Activated CD4-positive, alpha-beta T cell treated with anti-CD3 and anti-CD28 coated beads, Interleukin-2, Interleukin-4, amounts not matched to agents 100 ng/mL and 50 ng/mL, durations not matched to agents 16 hours and 8 hours (primary cell): ENCODE measurements at regions not wholly inside any gene's neighbourhood (a gene's known extent, or its start where the extent isn't known, plus 50 kb on each side); places are given as distances from the start of the nearest gene placed in this dataset.

Experiments
- DNase-seq: peaks from one replicate; pipeline ENCODE4 v3.0.0-alpha.2; 2020; ENCODE audit warnings: low spot score

DNA sequence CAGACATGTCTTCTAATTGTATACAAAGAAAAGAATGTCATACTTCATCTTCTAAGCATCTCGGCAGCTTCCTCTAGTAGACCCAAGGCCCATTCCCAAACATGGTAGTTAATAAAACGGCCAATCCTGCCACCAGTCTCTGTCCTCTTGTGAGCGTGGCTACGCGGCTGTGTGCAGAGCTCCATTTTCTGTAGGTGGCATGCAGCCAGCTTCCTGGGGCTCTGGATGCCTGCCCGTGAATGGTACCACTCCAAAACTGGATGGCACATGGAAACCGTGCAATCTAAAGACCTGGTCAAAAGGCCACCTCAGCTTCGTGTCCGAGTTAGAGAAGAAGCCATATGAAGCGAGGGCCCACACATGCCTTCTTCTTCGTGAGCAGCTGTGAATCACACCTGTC is 110.7 kb downstream of the SIPA1L2 start:
- no peak for DNase-seq

GRCh38 chr1:232518349-232518748 is 111.6 kb downstream of the SIPA1L2 start:
- DNase-seq = no peak

GRCh38 chr1:232517204-232517603 is 112.7 kb downstream of the SIPA1L2 start:
- no peak for DNase-seq

DNA sequence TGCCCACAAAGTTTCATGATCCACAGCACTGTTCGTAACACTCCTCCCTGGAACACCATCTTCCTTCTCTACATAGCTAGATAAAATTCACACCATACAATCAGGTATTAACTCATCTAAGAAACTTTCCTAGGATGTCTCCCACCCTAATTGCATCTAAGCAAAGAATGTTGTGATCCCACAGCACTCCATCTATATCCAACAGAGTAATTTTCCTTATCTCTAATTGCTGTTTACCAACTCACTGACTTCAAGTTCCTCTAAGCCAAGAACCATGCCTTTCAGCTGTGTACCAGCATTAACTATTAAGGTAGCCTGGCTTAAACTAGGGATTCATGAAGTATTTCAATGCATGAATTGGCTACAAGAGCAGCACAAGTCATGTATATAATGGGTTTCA is 114.2 kb downstream of the SIPA1L2 start:
- DNase-seq = no peak

GRCh38 chr1:232512712-232513111 is 117.2 kb downstream of the SIPA1L2 start:
- no peak for DNase-seq

GRCh38 chr1:232511172-232511571 is 118.8 kb downstream of the SIPA1L2 start:
- no peak for DNase-seq

GRCh38 chr1:232510367-232511110 is 119.4 kb downstream of the SIPA1L2 start:
- no peak for DNase-seq

GRCh38 chr1:232509570-232509969 is 120.4 kb downstream of the SIPA1L2 start:
- no peak for DNase-seq

DNA sequence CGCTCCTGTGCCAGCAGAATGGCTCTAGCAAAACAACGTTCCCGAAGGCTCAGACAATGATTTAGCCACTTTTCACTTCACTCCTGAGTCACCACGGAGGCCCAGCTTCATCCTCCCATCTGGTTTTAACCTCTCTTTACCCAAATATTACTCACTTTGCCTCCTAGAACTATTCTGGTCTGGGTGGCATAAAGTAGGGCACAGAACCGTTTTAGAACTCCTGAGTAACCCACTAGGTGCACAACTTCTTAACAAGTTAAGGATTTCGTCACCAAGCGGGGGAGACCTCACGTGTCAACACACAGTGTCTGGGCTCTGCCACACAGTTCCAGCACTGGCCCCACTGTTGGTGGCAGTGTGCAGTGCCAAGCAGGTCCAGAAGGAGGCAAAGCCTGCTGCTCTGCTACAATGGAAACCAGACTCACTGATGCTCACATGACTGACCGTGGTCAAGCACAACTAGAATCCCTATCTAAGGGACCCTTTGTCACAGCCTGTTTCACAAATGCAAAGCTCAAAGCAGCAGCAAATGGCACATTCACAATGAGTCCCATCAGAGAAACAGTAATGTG is 121.7 kb downstream of the SIPA1L2 start:
- no peak for DNase-seq

GRCh38 chr1:232507571-232507970 is 122.4 kb downstream of the SIPA1L2 start:
- no peak for DNase-seq

DNA sequence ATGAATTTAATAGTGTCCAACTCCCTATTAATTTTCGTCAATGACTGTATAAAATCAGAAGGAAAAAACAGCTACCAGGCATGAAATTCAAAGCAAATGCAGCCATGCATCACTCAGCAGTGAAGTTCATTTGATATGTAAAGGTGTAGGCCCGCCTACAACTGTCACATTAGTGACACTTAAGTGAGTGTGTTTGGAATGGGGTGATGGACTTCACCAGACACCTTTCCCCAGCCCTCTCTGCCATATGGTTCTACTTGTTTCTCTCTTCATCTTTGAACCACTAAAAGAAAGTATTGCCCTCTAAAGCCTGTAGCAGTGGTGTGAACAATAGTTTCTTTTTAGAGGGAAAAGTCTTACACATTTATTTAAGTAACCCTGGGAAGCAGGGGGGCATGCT is 124.0 kb downstream of the SIPA1L2 start:
- DNase-seq = no peak

- DNase-seq = no peak
Observed at GRCh38 chr1:232504651-232505050, 125.3 kb downstream of the SIPA1L2 start.

- no peak for DNase-seq
Observed at GRCh38 chr1:232503497-232503896, 126.4 kb downstream of the SIPA1L2 start.

DNA sequence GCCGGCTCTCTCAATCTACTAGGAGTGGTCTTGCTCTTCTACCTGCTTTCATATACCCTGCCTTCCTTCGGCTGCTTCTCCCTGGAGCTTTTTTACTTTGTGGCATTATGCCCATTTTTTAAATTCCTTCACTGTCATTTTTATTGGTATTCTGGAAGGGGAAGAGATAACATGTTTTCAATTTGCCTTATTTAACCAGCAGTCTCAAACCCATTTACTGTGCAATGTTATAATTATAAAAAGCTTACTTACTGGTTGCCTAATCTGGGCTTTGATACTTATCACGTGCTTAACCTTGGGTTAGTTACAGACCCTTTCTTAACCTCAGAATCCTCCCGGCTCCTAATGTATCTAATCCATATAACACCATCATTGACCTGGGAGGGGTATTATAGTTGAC is 128.1 kb downstream of the SIPA1L2 start:
- DNase-seq = no peak

- no peak for DNase-seq
Observed at GRCh38 chr1:232499188-232499587, 130.7 kb downstream of the SIPA1L2 start.

GRCh38 chr1:232493869-232494268 is 136.1 kb downstream of the SIPA1L2 start:
- no peak for DNase-seq

- no peak for DNase-seq
Observed at GRCh38 chr1:232489256-232489655, 140.7 kb downstream of the SIPA1L2 start.

GRCh38 chr1:232487236-232487635 is 142.7 kb downstream of the SIPA1L2 start:
- DNase-seq = no peak

- DNase-seq = no peak
Observed at GRCh38 chr1:232486454-232487207, 143.3 kb downstream of the SIPA1L2 start.

DNA sequence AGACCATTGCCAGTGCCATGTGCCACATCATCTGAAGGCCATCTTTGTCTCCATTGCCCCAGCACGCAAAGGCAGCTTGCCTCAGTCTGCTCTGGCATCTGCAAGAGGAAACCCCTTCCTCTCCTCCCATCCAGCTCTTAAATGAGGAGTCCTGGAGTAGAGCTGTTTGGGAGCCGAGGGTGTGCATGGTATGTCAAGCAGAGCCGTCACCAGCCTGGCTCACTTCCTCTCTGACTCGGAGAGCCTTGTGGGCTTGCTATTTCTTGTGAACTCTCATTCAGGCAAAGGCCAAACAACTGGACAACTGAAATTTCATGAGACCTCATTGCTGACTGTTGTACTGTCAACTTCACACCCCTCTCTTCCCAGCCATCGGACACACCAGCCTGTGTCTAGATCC is 143.9 kb downstream of the SIPA1L2 start:
- DNase-seq = no peak

GRCh38 chr1:232484856-232485255 is 145.1 kb downstream of the SIPA1L2 start:
- no peak for DNase-seq

GRCh38 chr1:232483826-232484225 is 146.1 kb downstream of the SIPA1L2 start:
- no peak for DNase-seq

DNA sequence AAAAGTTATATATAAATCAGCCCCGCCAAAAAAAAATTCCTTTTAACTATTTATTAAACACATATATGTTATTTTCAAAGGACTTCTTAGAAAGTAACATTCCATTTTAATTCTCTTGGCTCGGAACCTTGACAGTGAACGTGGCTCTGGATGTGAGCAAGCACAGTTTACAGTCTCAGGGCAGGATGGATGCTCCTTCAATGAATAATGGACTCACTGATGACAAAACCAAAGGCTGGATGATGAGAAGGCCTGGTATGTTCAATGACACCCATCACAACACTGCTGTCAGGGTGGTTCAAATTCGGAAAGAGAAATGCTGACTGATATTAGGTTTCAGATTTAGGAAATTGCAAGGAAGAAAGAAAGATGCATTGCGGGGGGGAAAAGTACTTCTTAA is 148.8 kb downstream of the SIPA1L2 start:
- DNase-seq = no peak
